Suprapubic skin (tissue), 4 donors: ENCODE measurements at regions not wholly inside any gene's neighbourhood (a gene's known extent, or its start where the extent isn't known, plus 50 kb on each side); places are given as distances from the start of the nearest gene placed in this dataset.

Experiments used
- POLR2A ChIP-seq, 2 donors: fragments of 450-650 bp; IDR thresholded peaks; one replicate each; pipeline ENCODE4 v1.6.1; 2017; ENCODE audit warnings: antibody characterized with exemption in 2 of 2, mild to moderate bottlenecking in 2 of 2, moderate library complexity in 2 of 2
- POLR2AphosphoS5 ChIP-seq, 3 donors: sonication (generic); formaldehyde crosslinking; IDR thresholded peaks; one replicate each; pipeline ENCODE4 v1.6.1; 2017; ENCODE audit warnings: antibody characterized with exemption in 3 of 3

GRCh38 chr2:14923820-14924580 lies 291.5 kb downstream of the LRATD1 start:
- TF ChIP-seq POLR2A (IDR thresholded peaks at IDR 0.05), result no peak
- TF ChIP-seq POLR2AphosphoS5 (IDR thresholded peaks at IDR 0.05), result no peak
